Neural cell (in vitro differentiated cells): ENCODE measurements at regions not wholly inside any gene's neighbourhood (a gene's known extent, or its start where the extent isn't known, plus 50 kb on each side); places are given as distances from the start of the nearest gene placed in this dataset.

Source experiments
- H2AFZ ChIP-seq: fragments of 200-600, 300-800 bp; sonication (generic), shearing (Covaris generic); 2 replicates; pipeline ENCODE4 v1.6.0; 2014; ENCODE audit warnings: low read depth, mild to moderate bottlenecking, antibody characterized with exemption, low read length, moderate library complexity
- H3F3A ChIP-seq: fragments of 200-600 bp; shearing (Covaris generic); 2 replicates; pipeline ENCODE4 v1.6.1; 2016; ENCODE audit warnings: mild to moderate bottlenecking, moderate library complexity, mixed read lengths, antibody characterized with exemption, low read length; ENCODE audit not compliant: insufficient read depth, poor library complexity, severe bottlenecking
- H3K27ac ChIP-seq: fragments of 200-600, 300-800 bp; sonication (generic), shearing (Covaris generic); 2 replicates; pipeline ENCODE4 v1.5.1; 2014; ENCODE audit warnings: mild to moderate bottlenecking, low read length, moderate library complexity
- H3K27me3 ChIP-seq: fragments of 300-800, 200-600 bp; sonication (generic), shearing (Covaris generic); 2 replicates; pipeline ENCODE4 v1.6.0; 2014; ENCODE audit warnings: mild to moderate bottlenecking, low read depth, low read length, moderate library complexity; ENCODE audit not compliant: insufficient read depth
- H3K36me3 ChIP-seq: fragments of 300-800, 200-600 bp; sonication (generic), shearing (Covaris generic); 2 replicates; pipeline ENCODE4 v1.5.1; 2014; ENCODE audit warnings: mild to moderate bottlenecking, antibody characterized with exemption, low read length, moderate library complexity; ENCODE audit not compliant: insufficient read depth
- H3K4me2 ChIP-seq: fragments of 300-800, 200-600 bp; sonication (generic), shearing (Covaris generic); 2 replicates; pipeline ENCODE4 v1.6.0; 2014; ENCODE audit warnings: mild to moderate bottlenecking, low read length
- H3K4me3 ChIP-seq: fragments of 300-800, 200-600 bp; sonication (generic), shearing (Covaris generic); 2 replicates; pipeline ENCODE4 v1.5.1; 2014; ENCODE audit warnings: mild to moderate bottlenecking, low read length, moderate library complexity
- H3K79me2 ChIP-seq: fragments of 200-600 bp; shearing (Covaris generic); replicated peaks from 2 replicates; pipeline ENCODE4 v1.6.0; 2014; ENCODE audit warnings: mild to moderate bottlenecking, low read length, moderate library complexity; ENCODE audit not compliant: insufficient read depth
- H3K9ac ChIP-seq: fragments of 300-800, 200-600 bp; sonication (generic), shearing (Covaris generic); 2 replicates; pipeline ENCODE4 v1.6.1; 2016; ENCODE audit warnings: mild to moderate bottlenecking, low read length, mixed read lengths
- H3K9me2 ChIP-seq: fragments of 200-600 bp; shearing (Covaris generic); 2 replicates; pipeline ENCODE4 v1.6.1; 2016; ENCODE audit warnings: mild to moderate bottlenecking, low read length, mixed read lengths; ENCODE audit not compliant: insufficient read depth
- H3K9me3 ChIP-seq: fragments of 200-600, 300-800 bp; sonication (generic), shearing (Covaris generic); 2 replicates; pipeline ENCODE4 v1.6.1; 2016; ENCODE audit warnings: mild to moderate bottlenecking, mixed run types, low read length, moderate library complexity, mixed read lengths
- H4K20me1 ChIP-seq: fragments of 200-600 bp; shearing (Covaris generic); 2 replicates; pipeline ENCODE4 v1.6.1; 2016; ENCODE audit warnings: mild to moderate bottlenecking, mixed run types; ENCODE audit not compliant: insufficient read depth
- EP300 ChIP-seq: fragments of 450-650 bp; conservative IDR thresholded peaks from 2 replicates; pipeline ENCODE4 v1.6.1; 2014; ENCODE audit warnings: antibody characterized with exemption, mild to moderate bottlenecking, moderate library complexity; ENCODE audit not compliant: poor library complexity, severe bottlenecking
- EZH2 ChIP-seq: fragments of 200-600, 300-800 bp; shearing (Covaris generic), sonication (generic); IDR thresholded peaks from 2 replicates; pipeline ENCODE4 v1.6.1; 2014; ENCODE audit warnings: antibody characterized with exemption, low read length, borderline replicate concordance, mild to moderate bottlenecking; ENCODE audit not compliant: insufficient read depth, poor library complexity, severe bottlenecking
- MXI1 ChIP-seq: fragments of 450-650 bp; conservative IDR thresholded peaks from 2 replicates; pipeline ENCODE4 v1.6.1; 2014; ENCODE audit warnings: antibody characterized with exemption, mild to moderate bottlenecking; ENCODE audit not compliant: poor library complexity, severe bottlenecking
- POLR2AphosphoS5 ChIP-seq: IDR thresholded peaks from 2 replicates; pipeline ENCODE4 v1.6.1; 2012
- RAD21 ChIP-seq: fragments of 450-650 bp; conservative IDR thresholded peaks from 2 replicates; pipeline ENCODE4 v1.6.1; 2014; ENCODE audit warnings: antibody characterized with exemption, mild to moderate bottlenecking, moderate library complexity
- REST ChIP-seq: IDR thresholded peaks from 2 replicates; pipeline ENCODE4 v1.6.1; 2012; ENCODE audit warnings: borderline replicate concordance
- SMC3 ChIP-seq: fragments of 450-650 bp; conservative IDR thresholded peaks from 2 replicates; pipeline ENCODE4 v1.6.1; 2014; ENCODE audit warnings: antibody characterized with exemption, mild to moderate bottlenecking, moderate library complexity; ENCODE audit not compliant: poor library complexity
- TAF1 ChIP-seq: IDR thresholded peaks from 2 replicates; pipeline ENCODE4 v1.6.1; 2012; ENCODE audit warnings: low read depth
- TF ChIP-seq, protein P1 (sequence below): fragments of 450-650 bp; IDR thresholded peaks from 2 replicates; pipeline ENCODE4 v1.5.1; 2014; ENCODE audit warnings: antibody characterized with exemption, mild to moderate bottlenecking, moderate library complexity; ENCODE audit not compliant: poor library complexity, severe bottlenecking

GRCh38 chr13:64455124-64455523 is 2775.0 kb downstream of the PCDH9 start:
- no peak overlapping the region for H3K4me2 ChIP-seq
- TF ChIP-seq RAD21 (no peak), TAF1 (no peak), REST (no peak), POLR2AphosphoS5 (no peak), MXI1 (no peak), EZH2 (no peak), EP300 (no peak), SMC3 (no peak)
- TF ChIP-seq, protein P1, sequence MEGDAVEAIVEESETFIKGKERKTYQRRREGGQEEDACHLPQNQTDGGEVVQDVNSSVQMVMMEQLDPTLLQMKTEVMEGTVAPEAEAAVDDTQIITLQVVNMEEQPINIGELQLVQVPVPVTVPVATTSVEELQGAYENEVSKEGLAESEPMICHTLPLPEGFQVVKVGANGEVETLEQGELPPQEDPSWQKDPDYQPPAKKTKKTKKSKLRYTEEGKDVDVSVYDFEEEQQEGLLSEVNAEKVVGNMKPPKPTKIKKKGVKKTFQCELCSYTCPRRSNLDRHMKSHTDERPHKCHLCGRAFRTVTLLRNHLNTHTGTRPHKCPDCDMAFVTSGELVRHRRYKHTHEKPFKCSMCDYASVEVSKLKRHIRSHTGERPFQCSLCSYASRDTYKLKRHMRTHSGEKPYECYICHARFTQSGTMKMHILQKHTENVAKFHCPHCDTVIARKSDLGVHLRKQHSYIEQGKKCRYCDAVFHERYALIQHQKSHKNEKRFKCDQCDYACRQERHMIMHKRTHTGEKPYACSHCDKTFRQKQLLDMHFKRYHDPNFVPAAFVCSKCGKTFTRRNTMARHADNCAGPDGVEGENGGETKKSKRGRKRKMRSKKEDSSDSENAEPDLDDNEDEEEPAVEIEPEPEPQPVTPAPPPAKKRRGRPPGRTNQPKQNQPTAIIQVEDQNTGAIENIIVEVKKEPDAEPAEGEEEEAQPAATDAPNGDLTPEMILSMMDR: no peak
- H3K9me3 ChIP-seq: no peaks in the 10 kb centered on the region
- H3K9ac ChIP-seq: no peak overlapping the region
- no peaks in the 10 kb centered on the region for H4K20me1 ChIP-seq
- no peaks in the 10 kb centered on the region for H3K36me3 ChIP-seq
- H3K27ac ChIP-seq: no peak overlapping the region
- H3K9me2 ChIP-seq: no peaks in the 10 kb centered on the region
- H3F3A ChIP-seq: no peaks in the 10 kb centered on the region
- H3K4me3 ChIP-seq: no peak overlapping the region
- no peaks in the 10 kb centered on the region for H3K27me3 ChIP-seq
- no peak overlapping the region for H2AFZ ChIP-seq
- no peaks in the 10 kb centered on the region for H3K79me2 ChIP-seq

GRCh38 chr13:64453831-64454230 is 2776.3 kb downstream of the PCDH9 start:
- TF ChIP-seq REST (no peak), TAF1 (no peak), MXI1 (no peak)
- Histone ChIP-seq H3K4me3 (no peak overlapping the region), H3F3A (no peaks in the 10 kb centered on the region), H3K4me2 (no peak overlapping the region), H3K36me3 (no peaks in the 10 kb centered on the region), H3K9me2 (no peaks in the 10 kb centered on the region), H3K79me2 (no peaks in the 10 kb centered on the region), H3K27ac (no peak overlapping the region), H2AFZ (no peak overlapping the region), H4K20me1 (no peaks in the 10 kb centered on the region), H3K9ac (no peak overlapping the region), H3K27me3 (no peaks in the 10 kb centered on the region), H3K9me3 (no peaks in the 10 kb centered on the region)
